ENCODE measurements at regions not wholly inside any gene's neighbourhood (a gene's known extent, or its start where the extent isn't known, plus 50 kb on each side); places are given as distances from the start of the nearest gene placed in this dataset.
"Not testable (repeated sequence)": the region's sequence is repeated elsewhere in the genome, so short reads cannot be mapped to it uniquely, and the experiment has no call there.

DNA sequence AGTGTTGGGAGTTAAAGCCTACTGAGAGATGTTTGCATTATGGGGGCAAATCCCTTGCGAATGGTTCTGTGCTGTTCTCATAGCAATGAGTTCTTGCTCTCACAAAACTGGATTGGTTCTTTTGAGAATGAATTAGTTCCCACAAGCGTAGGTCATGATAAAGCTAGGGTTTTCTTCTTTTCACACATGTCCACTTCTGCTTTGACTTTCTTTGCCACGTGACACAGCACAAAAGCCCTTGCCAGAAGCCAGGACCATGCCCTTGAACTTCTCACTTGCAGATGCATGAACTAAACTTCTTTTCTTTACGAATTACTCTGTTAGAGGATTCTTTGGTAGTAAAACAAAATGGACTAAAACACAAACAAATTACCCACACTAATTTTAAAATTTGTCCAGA is 922.8 kb downstream of the EPHA7 start:
- no peak for ATAC-seq
- intact Hi-C loops (cut with DNase I, micrococcal nuclease), result no loop called here
- DNase-seq, result no peak

DNA sequence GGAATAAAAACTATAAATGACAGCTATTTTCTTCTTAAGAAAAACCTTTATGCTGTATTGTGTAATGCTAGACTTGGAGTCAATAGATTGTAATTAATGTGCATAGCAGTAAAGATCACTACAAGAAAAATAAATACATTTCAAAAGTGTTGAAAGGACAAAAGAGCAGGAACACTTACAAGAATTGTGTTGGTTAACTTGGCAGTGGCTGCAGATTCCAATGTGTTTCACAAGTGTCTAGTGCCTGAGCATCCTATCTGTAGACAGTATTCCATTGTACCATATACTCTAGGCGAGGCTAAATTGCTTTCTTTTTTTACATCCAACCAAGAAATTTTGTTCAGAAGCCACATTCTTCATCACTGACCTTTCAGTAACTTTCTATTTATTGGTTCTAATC is 924.1 kb downstream of the EPHA7 start:
- intact Hi-C loops (cut with DNase I, micrococcal nuclease), result no loop called here
- ATAC-seq, result no peak
- DNase-seq, result no peak

DNA sequence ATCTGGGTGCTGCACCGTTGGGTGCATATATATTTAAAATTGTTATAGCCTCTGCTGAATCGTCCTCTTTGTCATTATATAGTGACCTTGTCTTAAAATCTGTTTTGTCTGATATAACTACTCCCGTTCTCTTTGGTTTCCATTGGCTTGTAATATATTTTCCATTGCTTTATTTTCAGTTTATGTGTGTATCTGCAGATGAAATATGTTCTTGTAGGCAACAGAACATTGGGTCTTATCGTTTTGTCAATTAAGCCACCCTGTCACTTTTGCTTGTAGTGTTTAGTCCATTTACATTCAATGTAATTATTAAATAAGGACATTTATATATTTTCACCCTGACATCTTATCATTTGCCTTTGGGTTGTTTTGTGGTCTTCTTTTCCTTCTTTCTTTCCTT is 933.9 kb downstream of the EPHA7 start:
- ATAC-seq (no peak), DNase-seq (no peak)
- intact Hi-C loops (cut with DNase I, micrococcal nuclease), result no loop called here

DNA sequence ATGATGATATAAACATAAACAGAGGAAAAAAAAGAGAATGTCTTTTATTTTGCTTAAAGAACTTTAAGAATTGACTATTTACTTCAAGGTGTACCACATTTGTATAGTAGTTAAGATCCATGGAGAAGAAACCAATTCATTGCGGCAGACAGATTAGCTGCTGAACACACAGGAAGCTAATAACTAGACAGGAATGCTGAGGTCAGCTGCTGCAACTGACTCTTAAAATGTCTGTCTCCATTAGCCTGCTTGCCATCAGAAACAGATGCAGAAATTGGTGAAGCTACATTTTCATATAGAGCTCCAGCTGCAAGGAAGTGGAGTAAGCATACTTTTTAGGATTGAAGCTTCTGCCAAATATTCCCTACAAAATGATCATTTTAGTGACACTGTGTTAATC is 939.5 kb downstream of the EPHA7 start:
- ATAC-seq (no peak), DNase-seq (no peak)
- intact Hi-C loops (cut with DNase I, micrococcal nuclease), result no loop called here

DNA sequence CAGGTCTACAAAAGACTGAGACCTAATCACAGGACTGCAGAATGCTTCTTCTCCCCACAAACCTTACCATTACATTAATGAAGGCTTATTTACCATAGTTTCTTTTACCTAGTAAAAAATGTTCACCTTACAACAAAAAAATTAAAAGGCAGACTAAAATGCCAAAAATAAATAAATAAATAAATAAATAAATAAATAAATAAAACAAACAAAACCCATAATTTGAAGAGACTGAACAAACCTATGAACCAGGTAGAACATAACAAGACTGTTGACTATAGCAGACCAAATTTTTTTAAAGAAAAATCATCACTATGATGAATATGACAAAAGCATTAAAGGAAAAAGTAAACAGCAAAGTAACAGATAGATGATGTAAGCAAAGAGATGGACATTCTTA is 946.3 kb downstream of the EPHA7 start:
- ATAC-seq, result no peak
- intact Hi-C loops (cut with DNase I, micrococcal nuclease), result no loop called here

DNA sequence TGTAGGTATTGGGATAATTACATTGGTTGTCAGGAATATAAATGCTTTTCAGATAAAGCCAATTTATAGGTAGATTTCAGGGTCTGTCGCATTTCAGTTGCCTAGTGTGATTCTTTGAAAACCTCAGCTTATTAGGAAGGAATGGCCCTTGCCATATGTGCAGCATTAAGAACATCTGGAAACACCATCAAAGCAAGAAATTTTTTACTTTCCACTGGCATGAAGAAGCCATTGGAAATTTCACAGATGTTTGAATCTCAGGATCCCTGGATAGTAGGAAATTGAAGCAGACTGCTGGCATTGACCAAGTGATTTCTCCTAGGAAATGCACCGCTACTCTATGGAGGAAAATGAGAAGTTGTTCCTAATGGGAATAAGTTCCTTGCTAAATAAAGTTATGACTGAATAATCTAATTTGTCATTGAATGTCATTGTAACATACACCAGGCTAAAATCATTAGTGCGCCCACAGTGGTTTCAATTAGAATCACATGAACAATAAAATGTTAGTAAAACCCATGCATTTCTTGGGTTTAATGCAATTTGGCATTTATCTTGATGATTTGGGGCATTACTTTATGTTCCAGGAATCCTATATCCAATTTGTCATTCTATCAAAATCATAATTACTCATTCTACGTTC is 950.1 kb downstream of the EPHA7 start:
- no peak for ATAC-seq
- intact Hi-C loops (cut with DNase I, micrococcal nuclease), result no loop called here

More for the DNA sequence above, 946.3 kb downstream of the EPHA7 start:
- no peak for DNase-seq

DNA sequence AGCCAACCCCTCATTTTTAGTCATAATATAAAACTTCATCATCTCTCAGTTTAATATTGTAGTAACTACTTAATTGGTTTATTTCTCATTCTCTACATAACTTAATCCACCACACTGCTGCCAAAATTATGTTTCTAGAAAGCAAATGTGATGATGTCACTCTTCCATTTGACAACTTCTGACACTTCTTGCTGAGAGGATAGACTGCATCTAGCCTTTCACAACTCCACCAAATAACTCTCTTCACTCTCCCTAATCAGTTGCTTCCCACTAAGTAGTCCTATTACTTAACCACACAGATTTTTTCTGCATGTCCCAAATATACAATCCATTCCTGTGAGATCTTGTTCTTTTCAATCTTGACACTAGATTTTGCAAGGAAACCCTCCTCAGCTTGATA is 951.3 kb downstream of the EPHA7 start:
- ATAC-seq (no peak), DNase-seq (no peak)
- intact Hi-C loops (cut with DNase I, micrococcal nuclease), result no loop called here

More for the DNA sequence above, 950.1 kb downstream of the EPHA7 start:
- DNase-seq, result no peak

DNA sequence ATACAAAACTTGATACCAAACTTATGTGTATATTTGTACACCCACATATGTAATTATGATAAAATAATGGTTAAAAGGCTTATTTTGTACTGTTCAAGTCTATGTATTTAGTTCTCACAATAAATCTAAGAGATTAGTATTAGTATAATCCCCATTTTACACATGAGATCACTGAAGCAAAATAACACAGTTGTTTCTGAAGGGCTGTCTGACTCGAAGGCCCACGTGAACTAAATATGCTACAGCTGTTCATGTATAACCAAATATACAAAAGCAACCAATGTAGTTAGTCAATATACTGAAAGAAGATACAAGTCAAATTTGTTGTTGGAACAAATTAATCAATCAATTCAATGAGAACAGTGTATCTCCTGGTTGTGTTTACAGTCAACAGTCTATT is 959.2 kb downstream of the EPHA7 start:
- DNase-seq, result no peak

DNA sequence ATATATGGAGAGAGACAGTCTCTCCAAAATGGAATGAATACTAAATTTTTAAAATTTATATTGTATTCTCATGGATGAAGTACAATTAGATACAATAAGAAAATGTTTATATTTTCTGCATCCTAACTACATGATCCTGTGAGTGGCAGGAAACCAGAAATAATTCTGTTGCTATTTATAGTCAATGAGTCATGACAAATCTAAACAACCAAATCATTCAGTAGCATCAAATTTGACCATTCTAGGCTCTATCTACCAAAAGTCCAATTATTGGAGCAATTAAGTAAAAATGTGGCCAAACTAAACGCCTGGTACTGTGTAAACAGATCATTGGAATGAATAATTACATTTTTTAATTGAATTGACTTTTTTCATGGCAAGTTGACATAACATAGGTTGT is 959.8 kb downstream of the EPHA7 start:
- ATAC-seq (no peak), DNase-seq (no peak)
- intact Hi-C loops (cut with DNase I, micrococcal nuclease), result no loop called here

More for the DNA sequence above, 959.2 kb downstream of the EPHA7 start:
- intact Hi-C loops (cut with DNase I, micrococcal nuclease), result no loop called here
- no peak for ATAC-seq

DNA sequence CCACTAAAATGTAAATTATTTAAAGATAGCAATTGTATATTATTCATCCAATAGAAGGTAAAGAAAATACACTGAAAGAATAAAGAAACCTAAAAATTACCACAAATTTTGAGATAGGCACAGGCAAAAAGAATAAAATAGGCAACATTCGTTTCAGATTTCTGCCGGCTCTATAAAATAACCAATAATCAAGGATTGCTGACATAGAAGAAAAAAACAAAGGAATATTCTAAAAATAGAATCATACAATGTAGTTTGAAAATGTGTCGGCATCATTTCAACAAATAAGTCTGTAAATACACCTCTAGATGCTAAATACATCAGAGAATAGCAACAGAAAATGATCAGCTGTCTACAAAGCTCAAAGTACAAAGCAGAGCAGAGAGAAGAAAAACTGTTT is 973.3 kb downstream of the EPHA7 start:
- no peak for DNase-seq
- no peak for ATAC-seq
- intact Hi-C loops (cut with DNase I, micrococcal nuclease), result no loop called here

DNA sequence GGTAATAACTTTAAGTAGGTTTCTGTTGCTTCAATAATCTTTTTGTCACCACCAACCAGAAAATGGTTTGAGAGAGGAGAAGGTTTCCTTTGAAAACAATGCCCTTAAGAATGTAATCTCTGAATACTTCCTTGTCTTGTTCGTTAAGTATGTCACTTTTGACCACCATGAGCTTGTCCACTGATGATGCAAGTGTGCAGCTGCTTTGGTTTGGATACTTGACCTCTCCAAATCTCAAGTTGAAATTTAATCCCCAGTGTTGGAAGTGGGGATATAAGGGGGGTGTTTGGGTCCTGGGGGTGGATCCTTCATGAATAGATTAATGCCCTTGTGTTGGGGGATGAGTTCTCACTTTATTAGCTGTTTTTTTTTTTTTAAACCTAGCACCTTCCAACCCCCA is 985.4 kb downstream of the EPHA7 start:
- ATAC-seq, result no peak
- DNase-seq, result no peak
- intact Hi-C loops (cut with DNase I, micrococcal nuclease), result no loop called here

DNA sequence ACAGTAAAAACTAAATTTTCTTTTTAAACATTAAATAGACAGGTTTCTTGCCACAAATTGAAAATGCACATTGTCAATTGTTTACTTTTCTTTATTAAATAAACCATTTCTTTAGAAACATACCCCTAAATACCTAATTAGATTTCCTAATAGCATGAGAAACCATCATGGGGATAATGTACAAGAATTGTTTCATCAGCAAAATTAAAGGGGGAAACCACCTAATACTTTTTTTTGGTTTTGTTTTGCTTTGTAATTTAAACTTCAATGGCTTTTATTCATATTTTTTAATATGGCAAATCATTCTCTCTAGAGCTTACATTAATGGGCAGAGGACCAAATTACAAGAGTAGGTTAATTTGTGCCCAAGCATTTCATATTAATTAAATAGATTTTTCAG is 987.9 kb downstream of the EPHA7 start:
- no peak for DNase-seq
- intact Hi-C loops (cut with DNase I, micrococcal nuclease), result no loop called here
- ATAC-seq, result no peak

DNA sequence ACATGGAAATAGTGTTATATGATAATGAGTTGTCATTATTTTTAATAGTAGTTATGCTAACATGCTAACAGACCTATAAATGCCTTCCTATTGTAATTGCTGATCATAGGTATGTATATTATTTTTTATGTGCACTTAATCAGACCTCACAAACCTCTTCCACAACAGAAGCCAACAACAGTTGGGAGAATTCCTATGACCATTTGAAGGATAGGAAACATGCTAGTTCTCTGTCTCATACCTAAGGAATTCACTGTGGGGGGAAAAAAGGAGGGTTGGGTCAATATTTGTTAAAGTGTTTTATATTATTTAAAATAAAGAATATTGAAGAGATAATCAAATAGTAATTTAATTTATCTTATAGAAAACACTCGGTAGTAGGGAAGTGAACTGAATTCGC is 990.9 kb downstream of the EPHA7 start:
- intact Hi-C loops (cut with DNase I, micrococcal nuclease), result no loop called here
- no peak for DNase-seq
- no peak for ATAC-seq

DNA sequence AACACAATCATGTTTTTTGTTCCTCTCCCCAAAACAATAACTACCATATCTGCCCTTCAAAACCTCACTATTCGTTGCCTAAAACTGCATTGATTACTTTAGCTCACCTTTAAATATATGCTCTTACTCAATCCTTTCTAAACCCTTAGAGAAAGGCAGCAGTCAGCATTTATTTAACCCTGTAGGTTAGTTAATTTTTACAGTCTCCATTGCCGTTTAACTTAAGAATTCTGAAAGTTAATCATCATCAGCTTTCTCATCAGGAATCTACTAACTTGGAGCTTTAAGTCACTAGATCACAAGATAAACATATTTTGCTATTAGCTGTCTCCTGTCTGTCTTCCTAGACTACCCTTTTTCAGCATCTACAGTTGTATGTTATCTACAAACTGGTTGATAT is 991.9 kb downstream of the EPHA7 start:
- DNase-seq (no peak), ATAC-seq (no peak)
- intact Hi-C loops (cut with DNase I, micrococcal nuclease), result no loop called here

DNA sequence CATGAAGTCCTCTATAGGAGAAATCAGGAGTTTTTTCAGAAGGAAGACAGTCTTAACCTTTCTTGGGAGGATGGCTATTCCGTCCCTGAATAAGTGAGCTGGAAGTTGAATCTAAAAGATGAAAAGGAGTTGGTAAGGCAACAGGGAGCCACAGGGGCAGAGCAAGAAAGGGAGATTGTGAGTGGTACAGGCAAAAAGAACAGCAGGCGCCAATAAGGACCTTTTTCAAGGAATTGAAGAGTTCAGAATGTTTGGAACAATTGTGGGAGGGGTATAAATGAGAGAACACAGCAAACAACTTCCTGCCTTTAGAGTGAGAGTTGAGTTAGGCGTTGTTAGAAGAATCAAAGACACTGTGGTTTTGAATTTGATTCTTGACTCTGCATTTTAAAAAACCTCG is 1003.7 kb downstream of the EPHA7 start:
- intact Hi-C loops (cut with DNase I, micrococcal nuclease), result no loop called here
- DNase-seq (no peak), ATAC-seq (no peak)

DNA sequence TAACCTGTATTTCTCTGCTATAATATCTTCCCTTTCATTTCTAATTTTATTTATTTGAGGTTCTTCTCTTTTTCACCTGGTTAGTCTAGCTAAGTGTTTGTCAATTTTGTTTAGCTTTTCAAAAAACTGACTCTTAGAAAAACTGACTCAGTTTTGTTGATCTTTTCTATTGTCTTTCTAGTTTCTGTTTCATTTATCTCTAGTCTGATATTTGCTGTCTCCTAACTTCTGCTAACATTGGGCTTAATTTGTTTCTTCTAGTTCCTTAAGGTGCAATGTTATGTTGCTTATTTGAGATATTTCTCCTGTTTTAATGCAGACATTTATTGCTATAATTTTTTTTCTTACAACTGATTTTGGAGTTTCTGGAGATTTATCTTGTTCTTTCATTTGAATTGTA is 1011.0 kb downstream of the EPHA7 start:
- intact Hi-C loops (cut with DNase I, micrococcal nuclease), result no loop called here
- no peak for DNase-seq

DNA sequence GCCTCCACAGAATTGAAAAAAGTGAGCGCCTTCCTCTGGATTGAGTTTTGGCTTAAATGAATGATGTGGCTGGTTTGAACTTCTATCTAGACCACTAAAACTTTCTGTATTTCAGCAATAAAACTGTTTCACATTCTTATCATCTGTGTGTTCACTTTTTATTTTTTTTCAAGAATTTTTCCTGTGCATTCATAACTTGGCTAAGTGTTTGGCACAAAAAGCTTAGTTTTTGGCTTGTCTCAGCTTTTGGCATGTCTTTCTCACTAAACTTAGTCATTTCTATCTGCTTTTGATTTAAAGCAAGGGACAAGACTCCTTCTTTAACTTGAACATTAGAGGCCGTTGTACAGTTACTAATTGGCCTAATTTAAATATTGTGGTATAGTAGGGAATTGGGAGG is 1015.1 kb downstream of the EPHA7 start:
- intact Hi-C loops (cut with DNase I, micrococcal nuclease), result no loop called here
- DNase-seq, result no peak
- ATAC-seq, result no peak

More for the DNA sequence above, 1011.0 kb downstream of the EPHA7 start:
- no peak for ATAC-seq

DNA sequence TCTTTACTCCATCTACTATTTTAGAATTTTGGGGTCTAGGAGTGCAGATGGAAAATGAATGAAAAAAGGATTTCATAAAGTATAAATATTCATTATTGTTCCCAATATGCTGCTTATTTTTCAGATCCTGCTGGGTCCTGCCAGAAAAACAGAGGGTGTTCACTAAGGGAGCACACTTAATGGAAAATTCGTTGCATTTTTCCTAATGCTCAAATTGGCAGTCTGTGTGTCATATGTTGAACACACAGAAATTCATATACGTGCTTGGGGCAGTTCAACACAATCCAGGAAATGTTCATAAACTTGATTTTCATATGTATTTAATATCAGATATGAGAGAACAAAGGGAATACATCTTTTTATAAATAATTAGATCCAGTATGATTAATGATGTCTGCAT is 1019.4 kb downstream of the EPHA7 start:
- DNase-seq (no peak), ATAC-seq (no peak)
- intact Hi-C loops (cut with DNase I, micrococcal nuclease), result no loop called here

DNA sequence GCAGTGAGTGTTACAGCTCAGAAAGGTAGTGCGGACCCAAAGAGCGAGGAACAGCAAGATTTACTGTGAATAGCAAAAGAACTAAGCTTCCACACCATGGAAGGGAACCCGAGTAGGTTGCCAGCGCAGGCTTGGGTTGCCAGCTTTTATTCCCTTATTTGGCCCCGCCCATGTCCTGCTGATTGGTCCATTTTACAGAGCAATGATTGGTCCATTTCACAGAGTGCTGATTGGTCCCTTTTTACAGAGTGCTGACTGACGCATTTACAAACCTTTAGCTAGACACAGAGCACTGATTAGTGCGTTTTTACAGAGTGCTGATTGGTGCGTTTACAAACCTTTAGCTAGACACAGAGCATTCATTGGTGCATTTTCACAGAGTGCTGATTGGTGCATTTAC is 1030.7 kb downstream of the EPHA7 start:
- DNase-seq; intact Hi-C loops (cut with DNase I, micrococcal nuclease); ATAC-seq: not testable (repeated sequence)

DNA sequence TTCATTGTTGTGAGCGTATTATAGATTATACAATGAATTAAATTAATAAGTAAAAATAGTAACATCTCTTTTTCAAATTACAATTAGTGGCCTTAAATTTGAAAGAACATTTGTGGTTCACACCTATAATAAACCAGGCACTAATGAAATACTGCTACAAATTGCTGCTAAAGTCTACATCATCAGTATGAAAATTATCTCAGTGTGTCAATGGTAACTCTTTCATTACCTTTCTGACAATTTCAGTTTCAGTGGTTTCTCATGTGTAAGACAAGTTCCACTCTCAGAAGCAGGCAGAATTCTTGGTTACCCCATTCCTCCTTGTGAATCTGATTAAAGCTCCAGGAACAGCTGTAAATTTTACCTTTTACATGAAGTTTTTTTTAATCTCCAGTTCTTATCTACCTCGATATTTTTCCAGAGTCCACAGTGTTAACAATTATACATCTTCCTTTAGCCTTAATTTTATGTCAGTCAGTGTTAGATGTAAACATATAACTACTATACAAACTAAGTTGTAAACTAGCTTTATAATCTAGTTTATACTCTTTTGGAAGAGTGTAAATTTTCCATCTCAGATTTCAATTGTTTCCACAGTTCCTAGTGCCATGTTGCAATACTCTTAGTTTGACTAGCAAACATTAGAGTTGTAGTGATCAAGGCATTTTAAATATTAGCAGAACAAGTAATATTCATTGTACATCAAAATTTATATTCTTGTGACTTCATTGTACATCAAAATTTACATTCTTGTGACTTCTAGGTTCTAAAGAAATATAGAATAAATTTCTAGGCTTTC is 1038.4 kb downstream of the EPHA7 start:
- DNase-seq (no peak), ATAC-seq (no peak)
- intact Hi-C loops (cut with DNase I, micrococcal nuclease), result no loop called here

DNA sequence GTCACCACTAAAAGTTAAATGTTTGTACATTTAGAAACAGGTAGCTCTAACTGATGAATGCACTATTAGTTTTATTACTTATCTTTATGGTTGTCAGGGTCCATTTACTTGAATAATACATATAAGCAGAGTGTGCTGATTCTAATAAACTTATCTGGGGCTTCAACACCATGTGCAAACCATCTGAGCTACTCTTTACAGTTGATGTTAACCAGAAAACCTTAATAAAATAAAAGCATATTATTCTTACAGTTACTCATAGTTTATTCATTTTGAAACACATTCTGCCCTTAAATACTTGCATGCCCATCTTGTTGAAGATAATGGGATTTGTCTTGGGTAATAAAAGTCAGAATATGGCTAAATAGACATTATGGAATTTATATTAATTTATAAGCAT is 1042.2 kb downstream of the EPHA7 start:
- intact Hi-C loops (cut with DNase I, micrococcal nuclease), result no loop called here
- no peak for ATAC-seq
- no peak for DNase-seq
